ENCODE measurements at regions not wholly inside any gene's neighbourhood (a gene's known extent, or its start where the extent isn't known, plus 50 kb on each side); places are given as distances from the start of the nearest gene placed in this dataset.

DNA sequence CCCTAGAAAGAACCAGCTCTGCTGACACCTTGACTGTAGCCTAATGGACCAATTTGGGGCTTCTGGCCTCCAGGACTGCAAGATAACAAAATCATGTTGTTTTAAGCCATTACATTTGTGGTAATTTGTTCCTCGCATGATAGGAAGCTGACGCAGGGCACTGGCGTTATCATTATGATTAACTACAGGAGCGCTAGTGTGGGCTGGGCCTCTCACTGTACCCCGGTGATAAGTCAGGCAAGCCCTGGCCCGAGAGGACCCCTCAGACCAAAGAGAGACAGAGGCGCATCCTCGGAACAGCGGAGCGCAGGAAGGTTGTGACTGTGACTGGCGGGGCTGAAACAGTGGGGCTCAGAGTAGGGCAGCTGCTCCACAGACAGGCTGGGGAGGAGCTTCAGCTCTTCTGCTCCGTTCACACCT, 150.3 kb upstream of the CHST15 start:
- TF ChIP-seq CTCF (conservative IDR thresholded peaks at IDR 0.05 in 1 of 2, IDR thresholded peaks at IDR 0.05 in 1 of 2; ENCODE audit: low read depth in 1 of 2, low read length in 2 of 2) = no peak
- no peak for TF ChIP-seq EZH2 (IDR thresholded peaks at IDR 0.05; ENCODE audit: low read length, missing control alignments)

Data from fibroblast of lung (primary cell).